ENCODE measurements at regions not wholly inside any gene's neighbourhood (a gene's known extent, or its start where the extent isn't known, plus 50 kb on each side); places are given as distances from the start of the nearest gene placed in this dataset.

DNA sequence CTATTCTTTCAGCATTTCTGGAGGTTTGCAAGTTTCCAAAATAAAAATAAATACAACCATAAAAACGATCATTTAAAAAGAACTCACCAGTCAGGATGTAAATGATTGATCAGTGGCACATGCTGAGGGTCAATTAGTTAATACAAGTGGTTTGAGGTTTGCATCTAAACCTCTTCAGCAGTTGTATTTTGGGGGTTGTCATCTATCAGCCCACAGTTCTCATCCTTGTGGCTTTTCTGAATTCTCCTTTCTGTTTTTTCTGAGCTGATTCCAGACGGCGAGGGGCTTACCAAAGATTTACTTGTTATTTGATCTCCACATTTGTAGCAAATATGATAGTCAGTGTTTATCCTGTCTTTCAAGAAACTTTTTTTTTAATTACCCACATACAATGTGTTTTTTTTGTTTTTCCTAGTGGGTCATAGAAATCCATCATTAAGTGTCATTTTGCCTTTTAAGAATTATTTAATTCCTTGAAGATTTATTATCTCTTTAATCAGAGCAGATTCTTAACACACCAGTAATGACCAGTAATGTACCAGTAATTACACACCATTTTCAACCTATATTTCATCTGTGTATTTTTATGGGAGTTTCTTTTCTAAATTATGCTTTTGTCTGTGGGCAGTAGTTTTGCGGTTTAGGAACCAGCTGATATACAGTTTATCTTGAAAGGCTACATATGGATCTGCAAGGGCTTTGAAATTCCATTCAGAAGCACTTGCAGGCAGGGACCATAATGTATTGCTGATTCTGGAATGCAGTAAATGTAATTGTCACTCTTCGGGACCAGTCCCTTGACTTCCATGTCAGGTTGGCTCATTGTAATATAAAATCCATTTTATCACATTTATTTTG is 56.3 kb upstream of the DAAM1 start:
- TF ChIP-seq, protein P1, sequence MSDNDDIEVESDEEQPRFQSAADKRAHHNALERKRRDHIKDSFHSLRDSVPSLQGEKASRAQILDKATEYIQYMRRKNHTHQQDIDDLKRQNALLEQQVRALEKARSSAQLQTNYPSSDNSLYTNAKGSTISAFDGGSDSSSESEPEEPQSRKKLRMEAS (IDR thresholded peaks at IDR 0.05; ENCODE audit: low read depth), result no peak
- no peak for TF ChIP-seq MXI1 (IDR thresholded peaks at IDR 0.05; ENCODE audit: low read depth, low read length)
